Kidney epithelial cell (primary cell): ENCODE measurements at regions not wholly inside any gene's neighbourhood (a gene's known extent, or its start where the extent isn't known, plus 50 kb on each side); places are given as distances from the start of the nearest gene placed in this dataset.

Experiments used
- DNase-seq: peaks from one replicate; pipeline ENCODE4 v3.0.0-alpha.2; 2010; ENCODE audit warnings: low read depth
- H3K27me3 ChIP-seq: 2 replicates; pipeline ENCODE4 v1.6.0; 2011; ENCODE audit warnings: low read length; ENCODE audit not compliant: control insufficient read depth, insufficient read depth
- H3K36me3 ChIP-seq: 2 replicates; pipeline ENCODE4 v1.5.1; 2011; ENCODE audit warnings: low read length; ENCODE audit not compliant: control insufficient read depth, insufficient read depth
- H3K4me3 ChIP-seq: 2 replicates; pipeline ENCODE4 v1.5.1; 2011; ENCODE audit warnings: low read depth, mild to moderate bottlenecking, control low read depth, low read length
- CTCF ChIP-seq: IDR thresholded peaks from 2 replicates; pipeline ENCODE4 v1.5.1; 2011; ENCODE audit warnings: mild to moderate bottlenecking, moderate library complexity, low read length, control low read depth, inconsistent platforms; ENCODE audit not compliant: insufficient read depth, poor library complexity, severe bottlenecking

- no peak for TF ChIP-seq CTCF
- H3K4me3 ChIP-seq, result no peak overlapping the region
- H3K36me3 ChIP-seq, result no peaks in the 10 kb centered on the region
- H3K27me3 ChIP-seq, result no peaks in the 10 kb centered on the region
- DNase-seq, result no peak
Observed at GRCh38 chr2:188142088-188142487, 149.6 kb upstream of the GULP1 start.

DNA sequence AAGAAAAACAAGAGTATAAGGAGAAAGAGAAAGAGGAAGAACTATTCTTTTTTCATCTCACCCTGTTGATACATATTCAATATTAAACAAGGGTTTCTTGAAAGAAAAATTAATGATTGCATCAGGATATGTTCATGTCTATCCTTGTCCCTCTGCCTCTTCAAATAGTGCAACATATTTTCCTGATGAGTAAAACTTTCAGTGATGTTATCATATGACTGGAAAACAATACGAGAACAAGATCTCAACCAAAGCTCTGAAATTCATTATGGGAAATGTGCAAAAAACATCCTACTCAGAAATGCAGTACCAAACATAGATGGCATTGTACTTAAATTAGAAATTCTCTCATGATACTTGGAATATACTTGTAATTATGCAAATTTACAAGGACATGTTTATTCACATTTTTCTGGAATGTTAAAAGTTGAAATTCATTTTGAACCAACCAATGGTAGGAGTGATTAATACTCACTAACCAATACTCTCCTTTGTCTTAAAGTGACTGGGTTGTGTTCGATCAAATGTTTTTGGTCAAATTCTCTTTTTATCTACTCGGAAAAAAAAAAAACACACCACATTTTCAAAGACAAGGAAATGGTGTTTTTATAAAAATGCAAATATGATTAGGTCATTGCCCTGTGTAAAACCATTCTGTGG is 148.9 kb upstream of the GULP1 start:
- peak; percentile 19 for DNase-seq
- Histone ChIP-seq H3K27me3 (no peaks in the 10 kb centered on the region), H3K36me3 (no peaks in the 10 kb centered on the region), H3K4me3 (no peak overlapping the region)
- TF ChIP-seq CTCF, result no peak

DNA sequence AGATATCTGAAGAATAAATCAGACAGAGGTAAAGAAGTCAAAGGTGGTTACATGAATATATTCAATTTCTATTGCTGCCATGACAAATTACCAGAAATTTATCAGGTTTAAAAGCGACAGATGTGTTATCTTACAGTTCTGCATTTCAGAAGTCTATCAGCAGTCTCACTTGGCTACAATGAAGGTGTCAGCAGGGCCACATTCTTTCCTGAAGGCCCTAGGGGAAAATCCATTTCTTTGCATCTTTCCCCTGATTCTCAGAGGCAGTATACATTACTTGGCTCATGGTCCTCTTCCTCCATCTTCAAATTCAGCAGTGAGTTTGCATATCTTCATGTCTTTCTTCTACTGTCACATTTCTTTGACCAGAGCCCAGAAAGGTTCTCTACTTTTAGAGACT is 145.8 kb upstream of the GULP1 start:
- DNase-seq, result no peak
- no peak for TF ChIP-seq CTCF
- no peak overlapping the region for H3K4me3 ChIP-seq
- H3K27me3 ChIP-seq, result no peaks in the 10 kb centered on the region
- no peaks in the 10 kb centered on the region for H3K36me3 ChIP-seq

DNA sequence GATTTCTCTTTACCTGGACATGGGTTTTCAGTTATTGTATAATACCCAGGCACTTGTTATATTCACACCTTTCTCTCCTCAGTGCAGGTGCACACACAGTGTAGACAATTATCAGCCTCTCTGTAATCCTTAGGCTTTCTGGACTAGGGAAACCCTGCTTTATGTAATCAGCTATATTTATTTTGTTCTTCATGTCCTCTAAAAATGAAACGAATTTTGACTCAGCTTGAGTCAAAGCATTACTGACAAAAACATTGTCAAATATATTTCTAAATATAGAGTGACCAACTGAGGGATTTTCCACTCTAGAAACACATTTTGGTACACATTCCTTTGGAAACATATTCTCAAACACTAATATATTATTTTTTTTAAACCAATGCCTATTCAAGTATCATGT is 144.8 kb upstream of the GULP1 start:
- TF ChIP-seq CTCF, result no peak
- no peaks in the 10 kb centered on the region for H3K36me3 ChIP-seq
- DNase-seq, result no peak
- no peak overlapping the region for H3K4me3 ChIP-seq
- no peaks in the 10 kb centered on the region for H3K27me3 ChIP-seq

- Histone ChIP-seq H3K27me3 (no peaks in the 10 kb centered on the region), H3K36me3 (no peaks in the 10 kb centered on the region), H3K4me3 (no peak overlapping the region)
- no peak for TF ChIP-seq CTCF
- no peak for DNase-seq
Observed at GRCh38 chr2:188151670-188152069, 140.0 kb upstream of the GULP1 start.
